Endothelial cell of umbilical vein (primary cell): ENCODE measurements at regions not wholly inside any gene's neighbourhood (a gene's known extent, or its start where the extent isn't known, plus 50 kb on each side); places are given as distances from the start of the nearest gene placed in this dataset.

Source experiments
- BruUV-seq: library from RNA; stranded (reverse); fragments of 400-500 nt; replicated peaks from 2 replicates; lab custom pipeline; 2021; lab: Mats Ljungman, UMichigan
- CTCF ChIA-PET: fragments of 300-600, 350-600 bp; sonication (Branson Sonifier 250); formaldehyde crosslinking; loops from one replicate; lab custom pipeline; 2021; ENCODE audit warnings: antibody characterized with exemption, inconsistent platforms; lab: Charles Lee
- POLR2A ChIA-PET: fragments of 300-600, 350-600 bp; sonication (Branson Sonifier 250); formaldehyde crosslinking; loops from one replicate; lab custom pipeline; 2021; ENCODE audit warnings: antibody characterized with exemption, inconsistent platforms; lab: Charles Lee
- DNase-seq: peaks from one replicate; pipeline ENCODE4 v3.0.0-alpha.2; 2011; ENCODE audit warnings: low read depth, low spot score
- FAIRE-seq: peaks from 2 replicates; lab custom pipeline; 2011; peaks lifted over from hg19 to GRCh38; lab: Jason Lieb, UNC
- H2AFZ ChIP-seq: 2 replicates; pipeline ENCODE4 v1.6.0; 2012; ENCODE audit warnings: low read depth, low read length, control low read depth, inconsistent platforms
- H3K27ac ChIP-seq: 2 replicates; pipeline ENCODE4 v1.5.1; 2011; ENCODE audit warnings: low read depth, mild to moderate bottlenecking, control low read depth, low read length, moderate library complexity; ENCODE audit not compliant: insufficient read depth
- H3K27me3 ChIP-seq, 2 experiments: 2 replicates each; pipeline versions ENCODE4 v1.6.0 to v1.6.1; 2011; ENCODE audit warnings: low read length in 2 of 2, mixed read lengths in 1 of 2; ENCODE audit not compliant: control insufficient read depth in 2 of 2, insufficient read depth in 2 of 2
- H3K36me3 ChIP-seq, 2 experiments: 2 replicates in 1 of 2; 3 replicates in 1 of 2; pipeline ENCODE4 v1.5.1; 2011; ENCODE audit warnings: low read length in 2 of 2, mild to moderate bottlenecking in 1 of 2, moderate library complexity in 1 of 2; ENCODE audit not compliant: control insufficient read depth in 2 of 2, insufficient read depth in 2 of 2; ENCODE audit errors: extremely low read depth in 1 of 2
- H3K4me1 ChIP-seq: 3 replicates; pipeline ENCODE4 v1.5.1; 2011; ENCODE audit warnings: mild to moderate bottlenecking, low read length; ENCODE audit not compliant: control insufficient read depth, insufficient read depth; ENCODE audit errors: extremely low read depth
- H3K4me2 ChIP-seq: 2 replicates; pipeline ENCODE4 v1.6.1; 2011; ENCODE audit warnings: low read length, control low read depth, mixed read lengths; ENCODE audit not compliant: insufficient read depth
- H3K4me3 ChIP-seq, 3 experiments: fragments of 200-600 bp in 1 of 3; sonication (generic), shearing (Covaris generic) in 1 of 3; replicated peaks in 1 of 3; 2 replicates each; pipeline ENCODE4 v1.5.1; 2011 to 2016; ENCODE audit warnings: control low read depth in 3 of 3, low read length in 3 of 3, mild to moderate bottlenecking in 2 of 3, inconsistent platforms in 1 of 3, low read depth in 1 of 3, moderate library complexity in 1 of 3; ENCODE audit not compliant: insufficient read depth in 1 of 3
- H3K79me2 ChIP-seq: 2 replicates; pipeline ENCODE4 v1.6.0; 2012; ENCODE audit warnings: low read length, inconsistent platforms; ENCODE audit not compliant: control insufficient read depth, insufficient read depth
- H3K9ac ChIP-seq: replicated peaks from 2 replicates; pipeline ENCODE3; 2011; ENCODE audit warnings: low read length, control low read depth; ENCODE audit not compliant: insufficient read depth; ENCODE audit errors: extremely low read depth
- H3K9me1 ChIP-seq: replicated peaks from 3 replicates; pipeline ENCODE4 v1.6.0; 2011; ENCODE audit warnings: mild to moderate bottlenecking, low read length; ENCODE audit not compliant: control insufficient read depth, insufficient read depth; ENCODE audit errors: extremely low read depth
- H3K9me3 ChIP-seq: replicated peaks from 2 replicates; pipeline ENCODE4 v1.5.1; 2012; ENCODE audit warnings: low read length, inconsistent platforms; ENCODE audit not compliant: control insufficient read depth, insufficient read depth
- H4K20me1 ChIP-seq: replicated peaks from 2 replicates; pipeline ENCODE3; 2011; ENCODE audit warnings: mild to moderate bottlenecking, low read length; ENCODE audit not compliant: control insufficient read depth, insufficient read depth; ENCODE audit errors: extremely low read depth
- EZH2 ChIP-seq: IDR thresholded peaks from 2 replicates; pipeline ENCODE4 v1.6.1; 2012; ENCODE audit warnings: borderline replicate concordance, low read depth, mild to moderate bottlenecking, moderate library complexity, low read length, inconsistent platforms; ENCODE audit not compliant: severe bottlenecking
- FOS ChIP-seq: IDR thresholded peaks from 2 replicates; pipeline ENCODE4 v1.6.1; 2011; ENCODE audit warnings: mild to moderate bottlenecking, low read length, moderate library complexity, borderline replicate concordance; ENCODE audit not compliant: insufficient read depth
- GATA2 ChIP-seq: IDR thresholded peaks from 2 replicates; pipeline ENCODE4 v1.7.0; 2011; ENCODE audit warnings: low read depth, mild to moderate bottlenecking, moderate library complexity, mixed read lengths, low read length; ENCODE audit not compliant: insufficient read length, insufficient read depth
- JUN ChIP-seq: IDR thresholded peaks from 2 replicates; pipeline ENCODE4 v1.6.1; 2011; ENCODE audit warnings: borderline replicate concordance, low read depth; ENCODE audit not compliant: insufficient read length, insufficient read depth
- MYC ChIP-seq: IDR thresholded peaks from one replicate; pipeline ENCODE4 v1.6.1; 2011; ENCODE audit warnings: mild to moderate bottlenecking, low read depth, low read length
- POLR2A ChIP-seq: IDR thresholded peaks from 2 replicates; pipeline ENCODE4 v1.6.1; 2012; ENCODE audit warnings: low read depth, mild to moderate bottlenecking, control low read depth, low read length
- POLR2AphosphoS5 ChIP-seq: IDR thresholded peaks from 2 replicates; pipeline ENCODE4 v1.6.1; 2012; ENCODE audit warnings: low read depth, mild to moderate bottlenecking, control low read depth, low read length, moderate library complexity; ENCODE audit not compliant: insufficient read depth
- dilution Hi-C: fragments of 300-500 bp; cut with MboI; formaldehyde crosslinking; loops from one replicate; pipeline ENCODE4 v1.15.0; 2019; ENCODE audit warnings: low sequenced_read_pairs; ENCODE audit not compliant: extremely low pct_ligation_motif_present
- intact Hi-C: fragments of 100-400 bp; cut with micrococcal nuclease; formaldehyde crosslinking; loops from one replicate; pipeline ENCODE4 v1.10.0; 2022
- TF ChIP-seq, protein P1 (sequence below), 2 donors: IDR thresholded peaks; 1 replicate in 1 of 2; 2 replicates in 1 of 2; pipeline ENCODE4 v1.5.1; 2011; ENCODE audit warnings: low read length in 2 of 2, mild to moderate bottlenecking in 2 of 2, moderate library complexity in 2 of 2, control low read depth in 1 of 2, inconsistent platforms in 1 of 2, low read depth in 1 of 2; ENCODE audit not compliant: insufficient read depth in 1 of 2; ENCODE audit errors: extremely low read depth in 1 of 2
- TF ChIP-seq, protein P2 (sequence below): IDR thresholded peaks from 2 replicates; pipeline ENCODE4 v1.6.1; 2011; ENCODE audit not compliant: insufficient read depth, insufficient read length

- Histone ChIP-seq H3K27ac (no peak overlapping the region), H3K27me3 (no peaks in the 10 kb centered on the region), H3K36me3 (no peaks in the 10 kb centered on the region), H3K9me1 (no peaks in the 10 kb centered on the region), H2AFZ (no peak overlapping the region), H3K4me3 (no peak overlapping the region), H3K4me1 (no peaks in the 10 kb centered on the region), H3K79me2 (no peaks in the 10 kb centered on the region), H3K9ac (no peak overlapping the region), H3K4me2 (no peak overlapping the region), H3K9me3 (no peaks in the 10 kb centered on the region), H4K20me1 (no peaks in the 10 kb centered on the region)
- FAIRE-seq (no peak), DNase-seq (no peak)
- no peak for TF ChIP-seq JUN
- TF ChIP-seq EZH2, result no peak
- no peak for TF ChIP-seq GATA2
- no peak for TF ChIP-seq FOS
- TF ChIP-seq MYC, result no peak
- TF ChIP-seq, protein P1, sequence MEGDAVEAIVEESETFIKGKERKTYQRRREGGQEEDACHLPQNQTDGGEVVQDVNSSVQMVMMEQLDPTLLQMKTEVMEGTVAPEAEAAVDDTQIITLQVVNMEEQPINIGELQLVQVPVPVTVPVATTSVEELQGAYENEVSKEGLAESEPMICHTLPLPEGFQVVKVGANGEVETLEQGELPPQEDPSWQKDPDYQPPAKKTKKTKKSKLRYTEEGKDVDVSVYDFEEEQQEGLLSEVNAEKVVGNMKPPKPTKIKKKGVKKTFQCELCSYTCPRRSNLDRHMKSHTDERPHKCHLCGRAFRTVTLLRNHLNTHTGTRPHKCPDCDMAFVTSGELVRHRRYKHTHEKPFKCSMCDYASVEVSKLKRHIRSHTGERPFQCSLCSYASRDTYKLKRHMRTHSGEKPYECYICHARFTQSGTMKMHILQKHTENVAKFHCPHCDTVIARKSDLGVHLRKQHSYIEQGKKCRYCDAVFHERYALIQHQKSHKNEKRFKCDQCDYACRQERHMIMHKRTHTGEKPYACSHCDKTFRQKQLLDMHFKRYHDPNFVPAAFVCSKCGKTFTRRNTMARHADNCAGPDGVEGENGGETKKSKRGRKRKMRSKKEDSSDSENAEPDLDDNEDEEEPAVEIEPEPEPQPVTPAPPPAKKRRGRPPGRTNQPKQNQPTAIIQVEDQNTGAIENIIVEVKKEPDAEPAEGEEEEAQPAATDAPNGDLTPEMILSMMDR (IDR thresholded peaks at IDR 0.05; ENCODE audit: extremely low read depth in 1 of 2, insufficient read depth in 1 of 2, low read depth in 1 of 2, low read length in 2 of 2), result no peak
- no peak for TF ChIP-seq POLR2A
- TF ChIP-seq, protein P2, sequence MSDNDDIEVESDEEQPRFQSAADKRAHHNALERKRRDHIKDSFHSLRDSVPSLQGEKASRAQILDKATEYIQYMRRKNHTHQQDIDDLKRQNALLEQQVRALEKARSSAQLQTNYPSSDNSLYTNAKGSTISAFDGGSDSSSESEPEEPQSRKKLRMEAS, result no peak
- no peak for TF ChIP-seq POLR2AphosphoS5
- ChIA-PET CTCF (no interaction called here), POLR2A (no interaction called here)
- dilution Hi-C loops, result no loop called here
- intact Hi-C loops, result no loop called here
- no TSS peak for BruUV-seq
Measured at GRCh38 chr3:76025561-76025960, 240.2 kb upstream of the ZNF717 start.
